SU-DHL-6 (cell line): ENCODE measurements at regions not wholly inside any gene's neighbourhood (a gene's known extent, or its start where the extent isn't known, plus 50 kb on each side); places are given as distances from the start of the nearest gene placed in this dataset.

Experiments
- H2AFZ ChIP-seq: fragments of 200-600 bp; sonication (generic); 2 replicates; pipeline ENCODE4 v1.6.1; 2014; ENCODE audit warnings: low read depth, mild to moderate bottlenecking, moderate library complexity, mixed read lengths, antibody characterized with exemption, low read length; ENCODE audit not compliant: severe bottlenecking
- H3F3A ChIP-seq: fragments of 200-600 bp; shearing (Covaris generic); 2 replicates; pipeline ENCODE4 v1.6.0; 2016; ENCODE audit warnings: antibody characterized with exemption, mild to moderate bottlenecking; ENCODE audit not compliant: insufficient read depth
- H3K27ac ChIP-seq: fragments of 200-600 bp; sonication (generic); 2 replicates; pipeline ENCODE4 v1.5.1; 2016; ENCODE audit warnings: low read depth, mild to moderate bottlenecking, low read length, moderate library complexity, mixed read lengths
- H3K27me3 ChIP-seq: fragments of 200-600 bp; sonication (generic), shearing (Covaris generic); 2 replicates; pipeline ENCODE4 v1.6.0; 2014; ENCODE audit warnings: mild to moderate bottlenecking, low read length
- H3K36me3 ChIP-seq: fragments of 200-600 bp; sonication (generic); 2 replicates; pipeline ENCODE4 v1.6.1; 2014; ENCODE audit warnings: mild to moderate bottlenecking, low read length, mixed read lengths
- H3K4me2 ChIP-seq: fragments of 300-600, 200-600 bp; shearing (Covaris generic), sonication (generic); 2 replicates; pipeline ENCODE4 v1.6.0; 2014; ENCODE audit warnings: low read length, low read depth, mild to moderate bottlenecking; ENCODE audit not compliant: poor library complexity, severe bottlenecking
- H3K4me3 ChIP-seq: fragments of 200-600 bp; sonication (generic); 2 replicates; pipeline ENCODE4 v1.5.1; 2014; ENCODE audit warnings: antibody characterized with exemption, low read length, mild to moderate bottlenecking, mixed read lengths; ENCODE audit not compliant: insufficient read depth, poor library complexity, severe bottlenecking
- H3K79me2 ChIP-seq: fragments of 200-600 bp; sonication (generic); 2 replicates; pipeline ENCODE4 v1.6.1; 2014; ENCODE audit warnings: mild to moderate bottlenecking, low read length, moderate library complexity; ENCODE audit not compliant: insufficient read depth
- H3K9ac ChIP-seq: fragments of 200-600 bp; sonication (generic); 2 replicates; pipeline ENCODE4 v1.7.0; 2014; ENCODE audit warnings: mild to moderate bottlenecking, low read length
- H3K9me2 ChIP-seq: fragments of 200-600 bp; sonication (generic); replicated peaks from 2 replicates; pipeline ENCODE4 v1.6.1; 2014; ENCODE audit warnings: low read length; ENCODE audit not compliant: insufficient read depth
- H3K9me3 ChIP-seq: fragments of 200-600 bp; sonication (generic); 2 replicates; pipeline ENCODE4 v1.6.1; 2014; ENCODE audit warnings: low read length, mixed read lengths; ENCODE audit not compliant: insufficient read depth
- H4K20me1 ChIP-seq: fragments of 200-600 bp; sonication (generic); 2 replicates; pipeline ENCODE4 v1.6.1; 2014; ENCODE audit warnings: low read depth, mild to moderate bottlenecking, antibody characterized with exemption, low read length, moderate library complexity, mixed read lengths
- EZH2phosphoT487 ChIP-seq: fragments of 200-600 bp; sonication (generic), shearing (Covaris generic); conservative IDR thresholded peaks from 2 replicates; pipeline ENCODE4 v1.6.1; 2018; ENCODE audit warnings: mild to moderate bottlenecking, antibody characterized with exemption, low read length, moderate library complexity, mixed read lengths
- TF ChIP-seq, protein P1 (sequence below): fragments of 200-600 bp; sonication (generic); IDR thresholded peaks from one replicate; pipeline ENCODE4 v1.5.1; 2017; ENCODE audit warnings: antibody characterized with exemption, mild to moderate bottlenecking, low read length, moderate library complexity; ENCODE audit not compliant: insufficient read depth, poor library complexity, severe bottlenecking

DNA sequence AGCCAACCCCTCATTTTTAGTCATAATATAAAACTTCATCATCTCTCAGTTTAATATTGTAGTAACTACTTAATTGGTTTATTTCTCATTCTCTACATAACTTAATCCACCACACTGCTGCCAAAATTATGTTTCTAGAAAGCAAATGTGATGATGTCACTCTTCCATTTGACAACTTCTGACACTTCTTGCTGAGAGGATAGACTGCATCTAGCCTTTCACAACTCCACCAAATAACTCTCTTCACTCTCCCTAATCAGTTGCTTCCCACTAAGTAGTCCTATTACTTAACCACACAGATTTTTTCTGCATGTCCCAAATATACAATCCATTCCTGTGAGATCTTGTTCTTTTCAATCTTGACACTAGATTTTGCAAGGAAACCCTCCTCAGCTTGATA lies 951.3 kb downstream of the EPHA7 start:
- Histone ChIP-seq H3K27me3 (no peaks in the 10 kb centered on the region), H4K20me1 (no peaks in the 10 kb centered on the region), H3F3A (no peaks in the 10 kb centered on the region), H3K36me3 (no peaks in the 10 kb centered on the region), H3K27ac (no peak overlapping the region), H3K9me2 (no peaks in the 10 kb centered on the region), H3K79me2 (no peaks in the 10 kb centered on the region), H3K4me2 (no peak overlapping the region), H3K9me3 (no peaks in the 10 kb centered on the region), H3K9ac (no peak overlapping the region), H2AFZ (no peak overlapping the region), H3K4me3 (no peak overlapping the region)
- TF ChIP-seq, protein P1, sequence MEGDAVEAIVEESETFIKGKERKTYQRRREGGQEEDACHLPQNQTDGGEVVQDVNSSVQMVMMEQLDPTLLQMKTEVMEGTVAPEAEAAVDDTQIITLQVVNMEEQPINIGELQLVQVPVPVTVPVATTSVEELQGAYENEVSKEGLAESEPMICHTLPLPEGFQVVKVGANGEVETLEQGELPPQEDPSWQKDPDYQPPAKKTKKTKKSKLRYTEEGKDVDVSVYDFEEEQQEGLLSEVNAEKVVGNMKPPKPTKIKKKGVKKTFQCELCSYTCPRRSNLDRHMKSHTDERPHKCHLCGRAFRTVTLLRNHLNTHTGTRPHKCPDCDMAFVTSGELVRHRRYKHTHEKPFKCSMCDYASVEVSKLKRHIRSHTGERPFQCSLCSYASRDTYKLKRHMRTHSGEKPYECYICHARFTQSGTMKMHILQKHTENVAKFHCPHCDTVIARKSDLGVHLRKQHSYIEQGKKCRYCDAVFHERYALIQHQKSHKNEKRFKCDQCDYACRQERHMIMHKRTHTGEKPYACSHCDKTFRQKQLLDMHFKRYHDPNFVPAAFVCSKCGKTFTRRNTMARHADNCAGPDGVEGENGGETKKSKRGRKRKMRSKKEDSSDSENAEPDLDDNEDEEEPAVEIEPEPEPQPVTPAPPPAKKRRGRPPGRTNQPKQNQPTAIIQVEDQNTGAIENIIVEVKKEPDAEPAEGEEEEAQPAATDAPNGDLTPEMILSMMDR: no peak
- TF ChIP-seq EZH2phosphoT487: no peak

- no peaks in the 10 kb centered on the region for H3K36me3 ChIP-seq
- no peaks in the 10 kb centered on the region for H4K20me1 ChIP-seq
- no peaks in the 10 kb centered on the region for H3K27me3 ChIP-seq
- TF ChIP-seq EZH2phosphoT487: no peak
- TF ChIP-seq, protein P1: no peak
- no peaks in the 10 kb centered on the region for H3F3A ChIP-seq
- no peak overlapping the region for H3K9ac ChIP-seq
- no peak overlapping the region for H3K4me3 ChIP-seq
- H2AFZ ChIP-seq: no peak overlapping the region
- no peaks in the 10 kb centered on the region for H3K79me2 ChIP-seq
- no peaks in the 10 kb centered on the region for H3K9me2 ChIP-seq
- no peak overlapping the region for H3K4me2 ChIP-seq
- no peaks in the 10 kb centered on the region for H3K9me3 ChIP-seq
- H3K27ac ChIP-seq: no peak overlapping the region
These were observed 959.2 kb downstream of the EPHA7 start for GRCh38 chr6:92460133-92460532.

GRCh38 chr6:92459606-92460005 lies 959.8 kb downstream of the EPHA7 start:
- Histone ChIP-seq H3K9me2 (no peaks in the 10 kb centered on the region), H3K4me3 (no peak overlapping the region), H3K27me3 (no peaks in the 10 kb centered on the region), H3K36me3 (no peaks in the 10 kb centered on the region), H3K27ac (no peak overlapping the region), H3K9me3 (no peaks in the 10 kb centered on the region), H3F3A (no peaks in the 10 kb centered on the region), H3K4me2 (no peak overlapping the region), H3K9ac (no peak overlapping the region), H2AFZ (no peak overlapping the region), H4K20me1 (no peaks in the 10 kb centered on the region), H3K79me2 (no peaks in the 10 kb centered on the region)
- TF ChIP-seq, protein P1: no peak
- TF ChIP-seq EZH2phosphoT487: no peak
